T-helper 17 cell (primary cell): ENCODE measurements at regions not wholly inside any gene's neighbourhood (a gene's known extent, or its start where the extent isn't known, plus 50 kb on each side); places are given as distances from the start of the nearest gene placed in this dataset.

Source experiments
- ATAC-seq: fragments of 150-1000 bp; cut with Tn5 transposase; 2 replicates; pipeline ENCODE4 v1.10.0; 2021; ENCODE audit warnings: mild to moderate bottlenecking, moderate library complexity
- DNase-seq, 3 donors: peaks; one replicate each; pipeline versions ENCODE4 v3.0.0 to v3.0.0-alpha.2; 2020 to 2021
- H3K9me3 ChIP-seq: one replicate; pipeline ENCODE4 v1.7.0; 2013; ENCODE audit warnings: low read length, mild to moderate bottlenecking; ENCODE audit not compliant: control insufficient read depth, poor library complexity, severe bottlenecking
- H3K27ac Mint-ChIP-seq: one replicate; pipeline ENCODE4 v1.8.0; 2022; ENCODE audit warnings: mild to moderate bottlenecking, moderate library complexity, mixed read lengths
- H3K27me3 Mint-ChIP-seq: one replicate; pipeline ENCODE4 v1.8.0; 2022; ENCODE audit warnings: mixed read lengths
- H3K36me3 Mint-ChIP-seq: one replicate; pipeline ENCODE4 v1.8.0; 2022; ENCODE audit warnings: low read depth, mixed read lengths
- H3K4me1 Mint-ChIP-seq: one replicate; pipeline ENCODE4 v1.8.0; 2022; ENCODE audit warnings: mild to moderate bottlenecking, mixed read lengths
- H3K4me3 Mint-ChIP-seq: one replicate; pipeline ENCODE4 v1.8.0; 2022; ENCODE audit warnings: mild to moderate bottlenecking, moderate library complexity, mixed read lengths

- no peaks in the 10 kb centered on the region for H3K4me1 Mint-ChIP-seq
- H3K27ac Mint-ChIP-seq = no peak overlapping the region
- DNase-seq = no peak
- H3K9me3 ChIP-seq = no peaks in the 10 kb centered on the region
- H3K36me3 Mint-ChIP-seq = no peaks in the 10 kb centered on the region
- H3K27me3 Mint-ChIP-seq = no peaks in the 10 kb centered on the region
- ATAC-seq = no peak
- no peak overlapping the region for H3K4me3 Mint-ChIP-seq
Measured at GRCh38 chr5:166505067-166505466, 1786.4 kb upstream of the WWC1 start.

- DNase-seq (no peak), ATAC-seq (no peak)
- Mint-ChIP-seq H3K27ac (no peak overlapping the region), H3K4me3 (no peak overlapping the region), H3K4me1 (no peaks in the 10 kb centered on the region), H3K27me3 (no peaks in the 10 kb centered on the region), H3K36me3 (no peaks in the 10 kb centered on the region)
- no peaks in the 10 kb centered on the region for H3K9me3 ChIP-seq
Measured at GRCh38 chr5:166505544-166505943, 1785.9 kb upstream of the WWC1 start.

- Mint-ChIP-seq H3K27me3 (no peaks in the 10 kb centered on the region), H3K36me3 (no peaks in the 10 kb centered on the region), H3K27ac (no peak overlapping the region), H3K4me3 (no peak overlapping the region), H3K4me1 (no peaks in the 10 kb centered on the region)
- ATAC-seq = no peak
- no peak for DNase-seq
- no peaks in the 10 kb centered on the region for H3K9me3 ChIP-seq
Measured at GRCh38 chr5:166507810-166508425, 1783.5 kb upstream of the WWC1 start.

GRCh38 chr5:166509085-166509484 lies 1782.4 kb upstream of the WWC1 start:
- no peak for DNase-seq
- ATAC-seq = no peak
- no peaks in the 10 kb centered on the region for H3K4me1 Mint-ChIP-seq
- no peaks in the 10 kb centered on the region for H3K27me3 Mint-ChIP-seq
- H3K4me3 Mint-ChIP-seq = no peak overlapping the region
- no peaks in the 10 kb centered on the region for H3K9me3 ChIP-seq
- no peaks in the 10 kb centered on the region for H3K36me3 Mint-ChIP-seq
- H3K27ac Mint-ChIP-seq = no peak overlapping the region

- Mint-ChIP-seq H3K4me1 (no peaks in the 10 kb centered on the region), H3K27me3 (no peaks in the 10 kb centered on the region), H3K36me3 (no peaks in the 10 kb centered on the region), H3K27ac (no peak overlapping the region), H3K4me3 (no peak overlapping the region)
- ATAC-seq = no peak
- no peaks in the 10 kb centered on the region for H3K9me3 ChIP-seq
- DNase-seq = no peak
Measured at GRCh38 chr5:166517976-166518375, 1773.5 kb upstream of the WWC1 start.

- no peak for ATAC-seq
- DNase-seq = no peak
- H3K9me3 ChIP-seq = no peaks in the 10 kb centered on the region
- Mint-ChIP-seq H3K36me3 (no peaks in the 10 kb centered on the region), H3K4me3 (no peak overlapping the region), H3K4me1 (no peaks in the 10 kb centered on the region), H3K27ac (no peak overlapping the region), H3K27me3 (no peaks in the 10 kb centered on the region)
Measured at GRCh38 chr5:166523206-166523605, 1768.2 kb upstream of the WWC1 start.

- H3K27ac Mint-ChIP-seq = no peak overlapping the region
- no peaks in the 10 kb centered on the region for H3K9me3 ChIP-seq
- H3K27me3 Mint-ChIP-seq = no peaks in the 10 kb centered on the region
- DNase-seq (no peak), ATAC-seq (no peak)
- H3K4me1 Mint-ChIP-seq = no peaks in the 10 kb centered on the region
- H3K36me3 Mint-ChIP-seq = no peaks in the 10 kb centered on the region
- H3K4me3 Mint-ChIP-seq = no peak overlapping the region
Measured at GRCh38 chr5:166529200-166529599, 1762.2 kb upstream of the WWC1 start.

- Mint-ChIP-seq H3K4me3 (no peak overlapping the region), H3K4me1 (no peaks in the 10 kb centered on the region), H3K27me3 (no peaks in the 10 kb centered on the region), H3K27ac (no peak overlapping the region), H3K36me3 (no peaks in the 10 kb centered on the region)
- DNase-seq = no peak
- no peaks in the 10 kb centered on the region for H3K9me3 ChIP-seq
- ATAC-seq = no peak
Measured at GRCh38 chr5:166532456-166533220, 1758.8 kb upstream of the WWC1 start.

GRCh38 chr5:166535641-166536040 lies 1755.8 kb upstream of the WWC1 start:
- no peaks in the 10 kb centered on the region for H3K9me3 ChIP-seq
- no peak for DNase-seq
- H3K4me3 Mint-ChIP-seq = no peak overlapping the region
- H3K27me3 Mint-ChIP-seq = no peaks in the 10 kb centered on the region
- H3K36me3 Mint-ChIP-seq = no peaks in the 10 kb centered on the region
- H3K4me1 Mint-ChIP-seq = no peaks in the 10 kb centered on the region
- H3K27ac Mint-ChIP-seq = no peak overlapping the region
- no peak for ATAC-seq

- DNase-seq (no peak), ATAC-seq (no peak)
- no peaks in the 10 kb centered on the region for H3K9me3 ChIP-seq
- Mint-ChIP-seq H3K27me3 (no peaks in the 10 kb centered on the region), H3K4me1 (no peaks in the 10 kb centered on the region), H3K36me3 (no peaks in the 10 kb centered on the region), H3K4me3 (no peak overlapping the region), H3K27ac (no peak overlapping the region)
Measured at GRCh38 chr5:166540156-166540555, 1751.3 kb upstream of the WWC1 start.

GRCh38 chr5:166551384-166551783 lies 1740.1 kb upstream of the WWC1 start:
- H3K36me3 Mint-ChIP-seq = no peaks in the 10 kb centered on the region
- ATAC-seq = no peak

GRCh38 chr5:166553778-166554177 lies 1737.7 kb upstream of the WWC1 start:
- no peaks in the 10 kb centered on the region for H3K4me1 Mint-ChIP-seq
- DNase-seq = no peak
- no peaks in the 10 kb centered on the region for H3K9me3 ChIP-seq
- no peak overlapping the region for H3K27ac Mint-ChIP-seq
- H3K4me3 Mint-ChIP-seq = no peak overlapping the region
- H3K36me3 Mint-ChIP-seq = no peaks in the 10 kb centered on the region
- ATAC-seq = no peak
- H3K27me3 Mint-ChIP-seq = no peaks in the 10 kb centered on the region

More at GRCh38 chr5:166551384-166551783, 1740.1 kb upstream of the WWC1 start:
- no peaks in the 10 kb centered on the region for H3K9me3 ChIP-seq
- H3K4me3 Mint-ChIP-seq = no peak overlapping the region
- no peaks in the 10 kb centered on the region for H3K4me1 Mint-ChIP-seq
- DNase-seq = no peak
- H3K27ac Mint-ChIP-seq = no peak overlapping the region
- H3K27me3 Mint-ChIP-seq = no peaks in the 10 kb centered on the region

GRCh38 chr5:166561759-166562158 lies 1729.7 kb upstream of the WWC1 start:
- Mint-ChIP-seq H3K4me3 (no peak overlapping the region), H3K27me3 (no peaks in the 10 kb centered on the region), H3K4me1 (no peaks in the 10 kb centered on the region), H3K36me3 (no peaks in the 10 kb centered on the region), H3K27ac (no peak overlapping the region)
- no peak for DNase-seq
- H3K9me3 ChIP-seq = no peaks in the 10 kb centered on the region
- no peak for ATAC-seq

- no peaks in the 10 kb centered on the region for H3K4me1 Mint-ChIP-seq
- H3K4me3 Mint-ChIP-seq = no peak overlapping the region
- no peak overlapping the region for H3K27ac Mint-ChIP-seq
- no peaks in the 10 kb centered on the region for H3K27me3 Mint-ChIP-seq
- DNase-seq = no peak
- no peak for ATAC-seq
- no peaks in the 10 kb centered on the region for H3K36me3 Mint-ChIP-seq
- no peaks in the 10 kb centered on the region for H3K9me3 ChIP-seq
Measured at GRCh38 chr5:166562246-166562645, 1729.2 kb upstream of the WWC1 start.
